NCI-H1694 (cell line): ENCODE measurements at regions not wholly inside any gene's neighbourhood (a gene's known extent, or its start where the extent isn't known, plus 50 kb on each side); places are given as distances from the start of the nearest gene placed in this dataset.

Experiments
- DNase-seq: peaks from one replicate; lab custom pipeline; 2025; lab: John Stamatoyannopoulos, UW

DNA sequence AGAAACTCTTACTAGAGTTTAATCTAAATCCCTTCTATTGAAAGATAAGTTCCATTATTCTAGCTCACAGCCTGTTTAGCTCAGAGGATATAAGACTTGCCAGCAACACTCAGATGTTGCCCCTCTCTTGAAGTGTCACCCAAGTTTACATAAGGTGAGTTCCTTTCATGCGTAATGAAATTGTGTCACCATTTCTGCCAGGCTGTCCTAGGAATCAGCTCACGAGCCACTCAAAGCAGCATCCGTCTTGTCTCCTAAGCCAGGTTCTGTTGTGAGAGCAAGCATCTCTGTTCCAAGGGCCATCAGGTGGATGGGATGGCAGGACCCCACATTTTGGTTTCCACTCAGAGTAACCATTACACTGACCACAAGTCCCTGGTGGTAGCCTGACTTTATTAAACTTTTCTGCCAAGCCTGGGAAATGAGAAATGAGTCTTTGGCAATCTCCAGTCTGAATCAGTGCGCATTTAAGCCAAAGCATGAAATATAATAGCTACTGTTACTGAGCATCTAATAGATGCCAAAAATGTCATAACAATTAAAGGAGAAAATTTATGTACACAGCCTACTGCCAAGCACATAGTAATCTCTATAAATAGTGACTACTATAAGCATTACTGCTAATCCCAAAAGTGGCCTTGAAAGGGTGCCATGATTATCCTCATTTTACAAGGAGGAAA lies 179.6 kb upstream of the MIR17HG start:
- DNase-seq, result no peak

DNA sequence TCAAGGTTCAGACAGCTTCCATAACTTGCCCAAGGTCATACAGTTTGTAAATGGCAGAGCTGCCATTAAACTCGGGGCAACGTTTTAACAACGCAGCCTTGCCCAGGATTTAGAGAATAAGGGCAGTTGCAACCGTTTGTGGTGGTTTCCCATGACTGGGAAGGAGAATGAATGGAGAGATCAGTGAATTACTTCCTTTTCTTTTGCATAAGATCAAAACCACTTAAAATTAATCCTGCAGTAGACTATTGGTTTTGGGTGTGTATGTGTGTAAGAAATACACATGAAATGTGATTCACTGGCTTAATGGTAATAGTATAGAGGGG lies 179.1 kb upstream of the MIR17HG start:
- no peak for DNase-seq

DNA sequence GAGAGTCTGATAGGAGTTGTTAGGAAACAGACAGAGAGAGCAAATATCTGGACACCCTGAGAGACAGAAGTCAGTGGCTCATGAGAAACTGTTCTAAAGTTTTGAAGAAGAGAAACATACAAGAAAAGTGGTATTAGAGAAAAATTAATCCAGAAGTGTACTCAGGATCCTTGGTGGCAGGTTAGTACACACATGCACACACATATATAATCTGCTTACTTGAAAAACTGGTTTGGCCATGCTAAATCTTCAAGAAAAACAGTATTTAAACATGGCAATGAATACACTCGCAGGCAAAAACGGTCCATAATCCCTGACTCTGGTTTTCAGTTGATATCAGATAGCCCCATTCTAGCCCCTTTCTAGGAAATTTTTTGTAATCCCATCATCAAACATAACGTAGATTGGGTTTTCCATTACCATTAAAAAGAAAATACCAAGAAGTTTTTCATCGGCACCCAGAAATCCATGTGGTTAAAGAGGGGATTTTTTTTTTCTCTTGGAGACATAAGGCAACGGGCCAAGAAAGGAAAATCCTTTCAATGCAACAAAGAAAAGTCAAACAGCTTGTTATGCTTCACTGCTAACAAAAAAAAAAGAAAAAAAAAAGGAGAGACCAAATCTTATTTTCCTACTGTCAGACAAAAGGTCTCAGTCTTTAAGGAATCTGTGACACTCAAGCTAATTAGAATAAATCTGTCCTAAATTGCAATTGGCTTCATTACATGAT lies 178.0 kb upstream of the MIR17HG start:
- DNase-seq, result no peak

DNA sequence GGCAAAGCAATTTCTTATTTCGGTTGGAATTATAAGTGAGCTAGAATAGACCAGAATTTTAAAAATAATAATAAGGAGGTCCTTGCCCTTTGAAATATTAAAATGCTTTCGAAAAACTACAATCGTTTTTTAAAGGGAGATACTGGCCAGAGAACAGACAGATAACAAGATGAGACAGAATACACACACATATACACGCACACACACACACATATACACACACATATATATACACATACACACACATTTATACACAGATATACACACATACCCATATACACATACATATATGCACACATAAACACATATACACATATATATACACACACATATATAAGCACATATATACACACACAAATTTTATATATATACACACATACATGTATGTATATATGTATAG lies 175.3 kb upstream of the MIR17HG start:
- DNase-seq, result no peak

DNA sequence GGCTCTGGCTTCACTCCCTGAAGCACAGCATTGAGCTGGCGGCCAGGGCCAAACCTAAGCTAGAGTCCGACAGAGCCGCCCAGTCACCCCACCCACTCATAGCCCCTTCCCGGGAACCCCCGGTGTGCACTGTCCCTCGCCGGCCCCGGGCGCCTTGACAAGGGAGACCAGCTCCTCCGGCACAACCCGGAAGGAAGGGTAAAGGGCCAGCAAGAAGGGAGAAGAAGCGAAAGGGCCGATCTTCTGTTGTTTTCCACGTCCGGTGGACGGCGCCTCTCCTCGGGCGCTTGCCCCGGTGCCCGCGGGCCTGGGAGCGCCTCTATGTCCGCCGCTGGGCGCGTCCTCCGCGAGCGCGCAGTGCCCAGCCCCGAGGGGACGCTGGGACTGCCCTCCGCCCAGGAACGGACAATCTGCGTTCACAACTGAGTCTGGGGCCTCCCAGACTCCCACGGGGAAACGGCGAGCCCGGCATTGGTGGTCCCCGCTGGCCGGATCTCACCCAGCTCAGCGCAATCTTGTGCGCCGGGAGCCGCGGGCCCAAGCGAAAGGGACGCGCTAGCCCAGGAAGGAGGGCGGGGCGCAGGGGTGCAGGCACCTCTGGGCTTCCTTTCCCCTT lies 172.5 kb upstream of the MIR17HG start:
- DNase-seq, result no peak

DNA sequence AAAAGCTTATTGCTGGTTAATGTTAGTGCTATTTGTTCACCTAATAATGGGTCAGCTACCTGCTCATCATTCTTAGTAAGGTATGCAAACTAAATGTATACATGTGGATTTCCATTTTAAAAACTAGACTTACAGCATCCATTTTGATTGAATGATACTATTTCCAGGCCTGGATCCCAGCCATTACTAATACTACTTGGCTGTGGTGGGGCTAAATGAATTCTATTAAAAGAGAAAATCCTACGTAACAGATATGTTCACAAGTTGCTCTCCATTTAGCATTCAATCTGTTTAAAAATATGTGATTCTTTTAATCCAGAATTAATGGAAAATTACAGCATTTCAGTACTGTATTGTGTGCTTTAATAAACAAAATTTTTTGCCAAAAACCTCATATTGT lies 169.4 kb upstream of the MIR17HG start:
- DNase-seq, result no peak

DNA sequence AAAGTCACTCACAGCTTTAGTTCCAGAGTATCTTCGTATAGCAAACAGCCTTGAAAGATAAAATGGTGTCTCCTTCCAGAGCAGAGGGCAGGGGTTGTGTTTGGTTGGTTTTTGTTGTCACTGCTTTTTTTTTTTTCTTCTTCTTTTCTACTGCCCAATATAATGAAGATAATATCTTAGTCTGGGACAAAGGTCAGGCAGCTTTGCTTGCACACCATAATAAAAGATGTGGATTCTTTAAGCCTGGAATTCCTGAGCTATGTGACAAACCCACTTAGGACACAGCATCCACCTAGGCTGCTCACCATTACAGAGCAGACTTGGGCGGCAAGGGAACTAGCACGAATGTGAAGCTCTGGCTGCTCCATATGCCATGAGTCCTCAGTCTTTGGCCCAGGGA lies 165.6 kb upstream of the MIR17HG start:
- no peak for DNase-seq

DNA sequence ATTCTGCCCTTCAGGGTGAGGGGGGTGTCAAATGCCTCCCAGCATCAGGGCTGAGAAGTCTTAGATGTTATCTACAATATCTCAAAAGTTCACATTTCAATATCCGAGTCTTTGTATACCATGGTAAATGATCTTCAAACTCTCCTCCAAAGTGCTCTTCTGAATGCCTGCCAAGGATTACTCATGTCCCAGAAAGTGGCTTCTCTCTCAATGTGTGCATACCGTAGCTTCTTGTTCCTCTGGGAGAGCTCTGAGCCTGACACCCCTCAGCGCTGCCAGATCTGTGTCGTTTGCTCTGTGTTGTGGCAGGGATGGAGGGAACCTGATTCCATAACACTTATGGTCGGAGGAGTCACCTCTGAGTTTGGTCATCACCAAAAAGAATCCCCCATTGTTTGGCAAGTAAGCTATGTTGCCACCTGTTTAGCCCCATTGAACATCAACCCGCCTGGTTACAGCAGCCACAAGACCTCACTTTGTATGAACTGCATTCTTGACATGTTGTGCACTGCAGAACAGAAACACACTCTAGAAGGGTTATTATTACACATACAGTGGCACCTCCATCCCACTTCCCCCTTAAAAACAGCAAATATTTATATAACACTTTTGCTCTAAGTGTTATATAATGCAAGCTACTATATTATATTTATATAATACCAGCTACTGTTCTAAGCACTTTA lies 163.1 kb upstream of the MIR17HG start:
- no peak for DNase-seq

DNA sequence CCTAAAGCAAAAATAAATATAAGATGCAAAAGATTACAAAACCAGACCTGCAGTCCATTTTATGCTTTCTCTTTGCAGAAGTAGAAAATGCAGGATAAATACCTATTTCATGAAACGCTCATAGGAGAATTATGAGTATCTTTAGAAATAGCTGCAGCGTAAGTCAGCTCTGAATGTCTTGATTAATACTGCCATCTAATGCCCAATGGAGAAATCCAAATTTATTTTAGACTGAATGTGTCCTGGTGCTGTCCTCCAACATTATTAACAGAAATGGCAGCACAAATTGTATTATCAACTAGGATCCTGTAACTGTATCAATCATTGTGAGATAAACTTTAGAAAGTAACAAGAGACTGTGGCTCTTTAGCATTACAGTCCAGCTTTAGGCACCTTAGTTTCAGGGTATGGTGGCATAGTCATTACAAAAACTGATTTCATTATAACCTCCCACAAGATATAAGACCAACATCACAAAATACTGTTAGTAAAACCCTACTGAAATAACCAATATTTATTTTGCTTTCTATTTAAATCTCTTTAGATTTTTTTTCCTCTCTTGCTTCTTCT lies 162.1 kb upstream of the MIR17HG start:
- DNase-seq, result no peak

DNA sequence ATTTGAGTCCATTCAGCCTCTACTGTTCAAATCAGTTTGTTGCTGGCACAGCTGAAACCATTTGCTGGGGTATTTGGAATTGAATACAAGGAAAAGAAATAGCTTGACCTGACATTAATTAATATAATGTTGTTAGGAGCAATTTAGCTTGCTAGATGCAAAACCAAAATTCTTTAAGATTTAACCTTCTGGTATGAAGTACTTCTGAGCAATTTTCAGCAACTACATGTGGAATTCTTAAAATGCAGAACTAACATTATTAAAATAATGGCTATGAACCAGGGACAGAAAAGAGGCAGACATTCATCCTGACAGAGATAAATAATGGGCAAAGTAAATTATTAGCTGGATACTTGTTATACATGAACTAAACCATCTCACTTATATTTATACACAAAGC lies 160.0 kb upstream of the MIR17HG start:
- DNase-seq, result no peak

DNA sequence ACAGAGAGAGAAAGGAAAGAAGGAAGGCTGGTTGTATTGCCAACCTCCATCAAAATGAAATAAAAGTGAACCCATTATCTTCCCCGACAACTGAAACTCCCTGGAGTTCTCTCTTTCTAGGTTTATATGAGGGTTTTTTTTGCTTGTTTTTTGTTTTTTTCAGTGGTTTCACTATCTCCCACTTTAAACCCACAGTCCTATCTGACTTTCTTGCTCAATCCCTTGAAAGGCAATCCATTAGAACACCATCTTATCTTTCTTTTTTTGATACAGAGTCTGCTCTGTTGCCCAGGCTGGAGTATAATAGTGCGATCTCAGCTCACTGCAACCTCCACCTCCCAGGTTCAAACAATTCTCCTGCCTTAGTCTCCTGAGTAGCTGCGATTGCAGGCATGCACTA lies 158.0 kb upstream of the MIR17HG start:
- no peak for DNase-seq

DNA sequence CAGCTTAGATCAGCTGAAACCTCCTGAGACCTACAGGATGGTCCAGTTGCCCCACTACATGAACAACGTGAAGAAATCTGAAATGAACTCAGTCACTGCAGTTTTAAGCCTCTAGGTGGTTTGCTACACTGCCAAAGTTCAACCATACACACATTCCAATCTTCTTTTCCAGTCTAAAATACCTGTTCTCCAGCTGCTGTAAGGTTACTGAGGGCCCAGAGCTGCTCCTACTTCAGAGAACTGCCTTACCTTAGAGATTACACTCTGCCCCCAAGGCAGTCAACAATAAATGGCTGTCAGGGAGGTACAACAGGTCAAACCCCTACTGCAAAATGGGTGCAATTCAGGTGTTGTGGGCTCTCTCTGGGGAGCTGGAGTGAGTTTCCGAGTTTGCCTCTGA lies 154.1 kb upstream of the MIR17HG start:
- DNase-seq, result no peak

DNA sequence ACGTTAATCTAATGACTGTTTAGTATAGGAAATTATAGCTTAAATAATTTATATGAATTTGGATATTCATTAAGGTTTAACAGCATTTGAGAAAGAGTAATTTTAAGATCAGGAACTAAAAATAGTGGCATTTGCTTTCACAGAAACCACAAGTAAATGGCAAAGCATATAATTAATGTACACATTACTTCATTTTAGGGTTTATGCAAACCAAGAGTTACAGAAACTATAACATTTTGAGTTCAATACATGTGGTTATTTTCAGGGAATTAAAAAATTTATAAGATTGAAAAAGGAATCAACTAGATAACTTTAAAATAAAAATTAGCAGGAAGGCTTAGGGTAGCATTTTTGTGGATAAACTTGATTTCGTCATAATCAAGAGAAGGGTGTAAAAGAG lies 151.7 kb upstream of the MIR17HG start:
- no peak for DNase-seq

DNA sequence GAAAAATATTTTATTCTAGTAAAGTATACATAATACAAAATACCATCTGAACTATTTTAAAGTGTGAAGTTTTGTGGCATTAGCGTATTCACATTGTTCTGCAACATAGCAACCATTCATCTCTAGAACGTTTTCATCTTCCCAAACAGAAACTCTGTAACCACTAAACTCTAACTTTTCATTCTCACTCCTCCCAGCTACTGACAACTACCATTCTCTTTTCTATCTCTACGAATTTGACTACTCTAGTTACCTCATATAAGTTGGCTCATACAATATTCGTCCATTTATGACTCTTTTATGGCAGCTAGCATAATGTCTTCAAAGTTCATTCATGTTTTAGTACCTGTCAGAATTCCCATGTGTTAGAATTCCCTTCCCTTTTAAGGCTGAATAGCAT lies 150.5 kb upstream of the MIR17HG start:
- DNase-seq, result no peak

DNA sequence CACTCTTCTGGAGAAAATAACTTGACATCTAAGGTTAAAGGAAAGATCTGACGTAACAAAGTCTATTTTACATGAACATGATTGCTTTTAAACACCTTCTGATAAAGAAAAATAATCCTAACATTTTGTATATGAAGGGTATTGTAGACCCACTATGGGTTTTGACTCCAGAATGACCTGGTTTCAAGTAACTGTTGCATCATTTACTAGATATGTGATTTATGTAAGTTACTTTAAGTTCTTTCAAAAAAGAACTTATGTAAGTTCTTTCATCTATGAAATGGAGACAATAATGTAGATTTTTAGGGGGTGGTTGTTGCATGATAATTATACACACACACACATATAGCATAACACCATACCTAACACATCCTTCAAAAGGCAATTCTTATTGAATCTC lies 147.6 kb upstream of the MIR17HG start:
- DNase-seq, result no peak

DNA sequence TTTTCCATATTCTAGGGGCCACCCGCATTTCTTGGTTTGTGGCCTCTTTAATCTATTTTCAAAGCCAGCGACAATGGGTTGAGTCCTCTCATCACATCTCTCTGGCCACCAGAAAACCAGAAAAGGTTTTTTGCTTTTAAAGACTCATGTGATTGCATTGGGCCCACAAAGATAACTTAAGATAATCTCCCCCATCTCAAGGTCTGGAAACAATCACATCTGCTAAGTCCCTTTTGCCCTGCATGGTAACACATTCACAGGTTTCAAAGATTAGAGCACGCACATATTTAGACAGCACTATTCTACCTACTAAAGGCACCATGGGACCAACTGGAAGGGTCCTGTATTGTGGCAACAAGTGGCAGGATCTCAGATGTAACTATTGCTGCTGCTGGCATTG lies 147.0 kb upstream of the MIR17HG start:
- no peak for DNase-seq

DNA sequence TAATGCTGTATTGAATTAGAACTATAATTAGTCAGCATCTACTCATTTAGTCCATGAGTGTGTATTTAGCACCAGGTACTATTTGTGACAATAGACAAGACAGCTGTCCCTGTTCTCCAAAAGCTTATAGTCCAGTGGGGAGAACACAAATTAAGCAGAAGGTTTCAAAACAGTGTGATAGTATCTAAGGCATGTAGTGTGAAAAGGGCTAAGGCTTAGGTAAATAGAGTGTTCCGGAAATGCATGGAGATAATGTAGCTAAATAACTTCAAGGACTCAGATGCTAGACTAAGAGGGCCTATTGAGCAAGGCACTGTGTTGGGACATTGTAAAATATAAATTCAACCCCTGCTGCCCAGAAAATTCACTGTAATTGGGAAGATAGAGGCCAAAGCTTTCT lies 144.1 kb upstream of the MIR17HG start:
- no peak for DNase-seq

DNA sequence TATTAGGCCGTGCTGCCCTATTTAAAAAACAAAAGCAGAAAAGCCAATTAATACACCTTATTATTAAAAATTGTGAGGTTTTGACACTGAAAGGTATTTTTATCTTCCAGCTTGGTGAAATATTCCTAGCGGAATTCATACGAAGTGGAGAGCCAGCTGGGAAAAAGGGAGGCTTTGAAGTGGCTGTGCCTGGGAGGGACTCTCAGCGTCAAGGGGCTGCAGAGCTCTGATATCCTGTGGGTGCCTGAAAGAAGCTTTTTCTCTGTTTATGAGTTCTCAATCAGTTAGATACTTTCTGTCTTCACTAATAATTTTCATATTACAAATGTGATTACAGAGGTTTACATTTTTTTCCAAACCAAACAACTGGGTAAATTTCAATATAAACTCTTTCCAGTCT lies 140.2 kb upstream of the MIR17HG start:
- no peak for DNase-seq

DNA sequence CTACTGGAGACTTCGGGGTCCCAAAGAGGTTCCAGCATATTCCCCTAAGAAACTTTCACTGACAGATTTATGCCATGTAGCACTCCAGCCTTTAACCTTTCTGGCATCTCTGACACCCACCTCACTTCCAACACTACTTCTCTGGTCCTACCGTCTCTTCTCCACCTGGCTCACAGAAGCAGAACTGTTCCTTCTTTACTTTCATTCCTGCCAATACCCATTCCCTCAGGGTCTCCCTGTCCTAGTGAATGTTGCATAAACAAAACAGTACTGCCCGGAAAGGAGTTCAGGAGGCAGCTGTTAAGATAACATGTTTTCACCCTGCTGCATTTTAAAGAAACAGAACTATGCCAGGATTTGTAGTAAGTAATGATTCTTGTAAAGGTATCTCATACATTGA lies 136.0 kb upstream of the MIR17HG start:
- no peak for DNase-seq

DNA sequence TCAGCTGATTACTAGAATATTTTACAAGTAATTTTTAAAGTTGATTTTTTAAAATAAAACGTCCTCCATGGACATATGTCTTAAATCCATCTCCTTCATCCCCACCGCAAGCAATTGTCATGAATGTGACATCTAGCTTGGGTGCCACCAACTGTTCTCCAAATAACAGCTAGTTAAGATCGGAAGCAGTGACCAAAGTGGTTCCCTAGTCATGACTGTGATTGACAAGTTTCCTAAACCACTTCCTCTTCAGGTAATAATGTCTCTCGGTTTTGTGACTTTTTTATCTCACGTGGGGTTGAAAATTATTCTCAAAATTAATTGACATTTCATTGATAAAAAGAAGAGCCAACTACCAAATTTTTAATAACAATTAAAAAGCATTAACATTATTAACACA lies 135.3 kb upstream of the MIR17HG start:
- DNase-seq, result no peak

DNA sequence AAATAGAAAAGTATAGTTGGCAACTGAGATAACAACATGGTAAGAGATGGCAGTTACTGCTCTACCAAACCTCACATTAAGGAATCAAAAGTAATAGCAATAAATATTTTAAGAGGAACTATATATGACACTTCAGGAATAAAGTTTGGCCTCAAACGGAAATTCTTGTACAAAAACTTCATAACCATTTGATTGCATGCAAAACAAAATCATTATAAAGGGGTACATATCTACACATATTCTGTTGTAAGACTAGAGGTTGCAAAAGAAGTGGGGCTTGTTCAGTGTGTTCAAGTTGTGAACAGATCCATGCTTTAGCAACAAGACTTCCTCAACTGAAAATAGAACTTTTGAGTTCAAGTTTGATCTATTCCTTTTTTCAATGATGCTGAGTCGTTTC lies 133.5 kb upstream of the MIR17HG start:
- no peak for DNase-seq

DNA sequence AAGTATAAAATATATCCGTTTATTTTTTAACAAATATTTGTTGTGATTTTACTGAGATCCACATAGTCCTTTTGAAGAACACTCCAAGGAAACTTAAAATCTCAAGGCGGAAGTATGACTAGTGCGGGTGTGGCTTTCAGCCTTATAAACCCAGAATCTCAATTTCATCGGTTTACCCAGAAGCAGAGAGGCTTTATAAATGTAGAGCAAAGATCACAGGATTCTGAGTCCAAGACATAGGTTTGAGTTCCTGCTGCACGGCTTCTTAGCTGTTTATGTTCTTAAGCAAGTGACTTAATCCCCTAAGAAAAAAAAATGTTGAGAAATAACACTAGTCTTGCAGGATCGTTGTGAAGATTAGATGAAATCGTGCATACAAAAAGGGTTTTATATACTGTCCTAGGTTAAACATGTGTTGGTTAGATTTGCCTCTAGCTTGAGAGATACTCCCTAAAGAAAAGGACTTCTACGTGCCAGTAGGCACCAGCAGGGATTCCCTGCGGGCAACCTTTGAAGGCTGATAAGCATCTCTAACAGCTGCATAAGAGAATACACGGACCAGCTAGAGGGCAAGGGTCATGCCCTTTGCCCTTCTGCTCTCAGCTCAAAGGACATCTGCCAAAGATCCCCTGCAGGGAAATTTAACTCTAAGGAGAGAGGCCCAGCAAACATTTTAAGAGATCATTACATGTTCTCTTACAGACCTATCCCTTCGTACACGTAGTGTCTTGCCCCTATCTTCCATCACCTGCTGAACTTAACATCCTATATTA lies 130.4 kb upstream of the MIR17HG start:
- no peak for DNase-seq
